GM21576 (cell line): ENCODE measurements at regions not wholly inside any gene's neighbourhood (a gene's known extent, or its start where the extent isn't known, plus 50 kb on each side); places are given as distances from the start of the nearest gene placed in this dataset.
"Not testable (repeated sequence)": the region's sequence is repeated elsewhere in the genome, so short reads cannot be mapped to it uniquely, and the experiment has no call there.

Experiments used
- ATAC-seq: cut with Tn5 transposase; IDR thresholded peaks from one replicate; pipeline ENCODE4 v1.9.1; 2021; ENCODE audit warnings: mild to moderate bottlenecking, moderate library complexity; ENCODE audit not compliant: unreplicated experiment

DNA sequence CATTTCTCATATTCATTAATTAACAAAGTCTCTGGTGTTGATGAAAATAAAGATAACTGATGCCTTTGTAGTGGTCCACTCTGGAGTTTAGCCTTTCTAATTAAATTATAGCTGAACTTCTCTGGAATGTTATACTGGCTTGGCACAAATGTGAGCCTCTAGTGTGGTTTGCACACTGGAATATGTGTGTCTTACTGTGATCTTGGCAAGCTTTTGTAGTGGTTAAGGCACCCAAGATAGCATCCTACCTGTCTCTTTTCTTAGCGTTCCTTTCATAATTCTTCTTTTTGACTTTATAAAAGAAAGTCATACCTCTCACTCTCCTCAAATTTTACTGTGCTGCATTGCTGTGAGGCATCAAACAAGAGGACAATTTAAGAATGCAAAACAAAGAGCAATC is 107.4 kb downstream of the UTRN start:
- ATAC-seq = no peak

DNA sequence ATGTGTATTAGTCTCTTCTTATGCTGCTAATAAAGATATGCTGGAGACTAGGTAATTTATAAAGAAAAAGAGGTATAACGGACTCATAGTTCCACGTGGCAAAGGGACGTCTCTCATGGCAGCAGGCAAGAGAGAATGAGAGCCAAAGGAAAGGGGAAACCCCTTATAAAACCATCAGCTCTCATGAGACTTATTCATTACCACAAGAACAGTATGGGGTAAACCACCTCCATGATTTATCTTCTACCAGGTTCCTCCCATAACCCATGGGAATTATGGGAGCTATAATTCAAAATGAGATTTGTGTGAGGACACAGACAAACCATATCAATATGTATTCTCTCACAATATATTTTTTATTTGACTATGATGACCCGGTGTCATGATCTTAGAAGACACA is 109.1 kb downstream of the UTRN start:
- ATAC-seq = no peak

DNA sequence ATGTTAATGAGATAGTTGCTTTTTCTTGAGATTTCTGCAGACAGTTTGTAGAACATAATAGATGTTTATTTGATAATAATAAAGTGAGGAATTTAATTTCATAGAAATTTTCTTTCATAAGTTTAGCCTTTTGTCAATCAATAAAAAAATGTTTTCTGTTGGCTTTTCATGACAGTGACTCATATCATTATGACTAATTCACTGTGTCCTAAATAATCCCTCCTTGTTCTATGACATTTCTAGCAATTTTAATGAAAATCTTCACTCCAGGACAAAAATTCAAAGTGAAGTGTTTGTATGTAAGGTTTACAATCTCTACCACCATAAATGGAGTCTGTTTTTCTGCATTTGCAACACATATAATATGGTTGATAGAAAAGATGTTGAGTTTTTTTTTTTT is 109.9 kb downstream of the UTRN start:
- no peak for ATAC-seq

DNA sequence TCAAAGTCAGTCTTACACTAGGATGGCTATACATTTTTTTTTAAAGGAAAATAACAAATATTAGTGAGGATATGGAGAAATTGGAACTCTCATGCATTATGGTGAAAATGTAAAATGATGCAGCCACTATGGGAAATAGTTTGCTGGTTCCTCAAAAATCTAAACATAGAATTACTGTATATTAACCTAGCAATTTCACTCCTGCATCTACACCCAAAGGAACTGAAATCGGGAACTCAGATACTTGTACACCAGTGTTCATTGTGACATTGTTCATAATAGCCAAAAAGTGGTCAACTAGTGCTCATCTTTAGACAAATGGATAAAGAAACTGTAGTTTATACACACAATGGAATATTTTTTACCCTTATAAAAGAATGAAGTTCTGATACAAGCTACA is 110.7 kb downstream of the UTRN start:
- no peak for ATAC-seq

DNA sequence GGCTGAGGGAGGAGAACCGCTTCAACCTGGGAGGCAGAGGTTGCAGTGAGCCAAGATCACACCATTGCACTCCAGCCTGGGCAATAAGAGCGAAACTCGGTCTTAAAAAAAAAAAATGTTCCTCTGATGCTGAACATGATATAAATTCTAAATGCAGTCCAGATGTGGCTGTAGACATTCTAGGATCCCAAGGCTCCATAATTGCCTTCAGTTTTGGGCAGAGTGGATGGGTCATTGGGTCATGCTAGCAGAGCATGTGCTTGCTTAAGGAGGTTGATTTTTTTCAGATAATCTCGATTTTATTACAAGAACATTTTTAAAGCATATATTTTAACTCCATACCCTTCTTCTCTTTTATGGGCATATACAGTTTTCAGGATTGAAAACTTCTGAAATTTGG is 112.0 kb downstream of the UTRN start:
- no peak for ATAC-seq

DNA sequence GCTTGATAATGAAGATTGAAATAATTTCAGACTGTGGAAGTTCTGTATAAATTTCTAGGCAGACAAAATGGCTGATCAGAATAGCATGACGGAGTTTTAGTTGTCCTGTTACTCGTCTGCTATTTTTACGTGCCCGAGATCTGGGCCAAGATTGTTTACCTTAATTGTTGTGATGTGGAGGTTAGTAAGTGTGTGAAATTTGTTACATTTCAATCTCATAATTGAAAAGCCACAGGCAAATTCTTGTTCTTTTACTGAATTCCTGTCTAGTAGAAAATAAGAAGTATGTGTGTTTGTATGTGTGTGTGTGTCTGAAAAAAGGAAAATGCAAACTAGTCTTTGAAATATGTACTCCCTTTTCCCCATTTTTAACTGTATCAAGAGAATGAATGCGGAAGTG is 115.2 kb downstream of the UTRN start:
- ATAC-seq = no peak

DNA sequence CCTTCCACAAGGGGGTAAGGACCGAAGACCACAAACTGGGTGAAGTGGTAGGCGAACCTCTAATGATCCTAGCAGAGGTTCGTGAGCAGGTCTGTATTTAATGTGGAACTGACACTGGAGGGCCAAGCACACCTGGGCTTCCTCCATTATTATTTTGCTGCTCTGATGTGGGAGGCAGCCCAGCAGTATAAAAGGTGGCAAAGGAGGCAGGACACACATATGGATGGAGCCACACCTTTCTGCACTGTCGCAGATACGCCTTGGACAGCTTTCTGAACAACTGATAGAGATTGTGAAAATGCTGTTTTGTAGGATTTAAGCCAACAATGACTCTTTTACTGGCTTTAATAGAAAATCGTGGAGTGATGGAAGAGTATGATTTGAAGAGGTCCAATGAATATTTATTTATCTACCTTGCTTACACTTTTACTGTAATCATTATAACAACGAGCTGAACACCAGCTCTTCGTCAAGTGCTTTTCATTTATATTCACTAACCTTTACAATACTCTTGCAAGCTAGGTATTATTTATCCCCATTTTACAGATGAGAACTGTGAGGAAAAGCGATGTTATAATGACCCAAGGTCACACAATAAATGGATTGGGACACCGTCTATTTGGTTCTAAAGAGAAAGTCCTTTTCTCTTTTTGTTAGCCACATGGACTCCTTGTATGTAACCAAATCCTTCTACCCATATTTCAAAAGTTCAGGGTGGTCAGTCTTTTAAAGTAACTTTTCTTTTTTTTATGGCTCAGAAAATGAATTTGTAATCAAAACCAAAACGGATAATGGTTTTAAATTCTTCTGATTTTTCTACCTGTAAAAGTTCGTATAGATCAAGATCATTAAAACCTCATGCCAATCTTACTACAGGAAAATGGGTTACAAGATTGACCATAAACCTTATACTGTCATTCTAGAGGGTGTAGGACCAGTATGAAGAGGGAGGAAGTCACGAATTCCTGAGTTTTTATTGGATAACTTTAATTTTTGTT is 116.9 kb downstream of the UTRN start:
- ATAC-seq = no peak

DNA sequence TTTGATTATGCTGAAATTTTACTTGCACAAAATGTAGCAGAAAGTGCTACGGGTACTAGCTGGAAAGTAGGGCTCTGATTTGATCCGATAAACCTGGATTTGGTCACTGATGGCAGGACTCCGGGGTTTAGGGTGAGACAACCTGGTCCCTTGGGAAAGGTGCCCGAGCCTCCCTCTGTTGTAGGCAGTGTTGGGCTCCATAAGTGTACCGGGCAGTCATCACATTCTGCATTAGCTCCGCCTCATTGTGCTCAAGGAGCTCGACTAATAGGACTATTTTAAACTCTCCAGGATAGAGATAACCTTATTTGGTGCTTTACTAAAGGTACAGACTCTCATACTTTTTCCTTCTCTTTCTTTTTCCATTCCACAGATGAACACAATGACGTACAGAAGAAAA is 117.6 kb downstream of the UTRN start:
- no peak for ATAC-seq

DNA sequence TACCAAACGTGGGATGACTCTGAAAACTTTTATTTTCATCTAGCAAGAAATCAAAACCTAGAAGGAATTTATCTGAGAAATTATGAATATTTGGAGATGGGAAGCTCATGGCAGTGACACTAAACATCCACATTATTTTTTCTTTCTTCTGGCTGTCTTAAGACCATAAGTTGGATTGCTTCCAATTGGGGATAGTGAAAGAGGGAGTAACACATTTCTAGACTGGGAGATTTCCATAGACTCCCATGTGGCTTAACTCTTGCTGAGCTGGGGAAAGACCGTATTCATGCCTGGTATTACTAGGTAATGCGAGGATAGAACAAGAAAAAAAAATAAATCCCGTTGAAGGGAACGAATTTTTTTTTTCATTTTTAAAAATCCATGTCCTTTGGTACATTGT is 120.0 kb downstream of the UTRN start:
- ATAC-seq = no peak

DNA sequence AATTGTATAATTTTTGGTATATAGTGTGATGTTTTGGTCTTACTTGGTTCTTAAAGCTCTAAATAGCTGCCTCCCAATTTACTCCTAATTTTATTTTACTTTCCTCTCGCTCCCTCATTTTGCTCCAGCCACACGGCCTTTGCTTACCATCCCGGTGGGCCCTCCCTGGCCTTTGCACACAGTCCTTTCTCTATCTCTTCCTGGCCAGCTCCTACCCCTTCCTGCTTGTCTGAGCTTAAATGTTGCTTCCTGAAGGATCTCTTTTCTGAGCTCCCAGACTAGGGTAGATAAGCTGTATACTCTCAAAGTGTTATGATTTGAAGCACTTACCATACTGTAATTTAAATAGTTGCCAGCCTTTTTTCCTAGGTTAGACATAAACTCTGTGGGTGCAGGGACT is 121.7 kb downstream of the UTRN start:
- ATAC-seq = no peak

DNA sequence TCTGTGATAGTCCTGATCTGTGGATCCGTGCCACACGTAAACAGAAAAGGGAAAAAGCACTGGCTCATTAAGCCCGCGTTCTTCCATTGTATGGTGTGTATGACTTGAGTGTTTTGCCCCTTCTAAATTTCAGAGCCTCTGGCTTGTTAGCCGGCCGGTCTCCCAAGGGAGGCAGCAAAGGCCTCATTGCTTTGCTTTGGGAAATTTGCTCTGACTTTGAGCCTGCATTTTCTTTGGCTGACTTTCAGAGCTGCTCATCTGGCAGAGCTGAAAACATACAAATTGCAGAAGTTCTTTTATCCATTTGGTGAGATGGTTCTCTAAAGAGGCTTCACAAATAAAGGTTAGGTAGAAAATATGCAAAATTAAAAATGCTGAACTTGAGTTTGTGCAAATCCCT is 123.0 kb downstream of the UTRN start:
- no peak for ATAC-seq

DNA sequence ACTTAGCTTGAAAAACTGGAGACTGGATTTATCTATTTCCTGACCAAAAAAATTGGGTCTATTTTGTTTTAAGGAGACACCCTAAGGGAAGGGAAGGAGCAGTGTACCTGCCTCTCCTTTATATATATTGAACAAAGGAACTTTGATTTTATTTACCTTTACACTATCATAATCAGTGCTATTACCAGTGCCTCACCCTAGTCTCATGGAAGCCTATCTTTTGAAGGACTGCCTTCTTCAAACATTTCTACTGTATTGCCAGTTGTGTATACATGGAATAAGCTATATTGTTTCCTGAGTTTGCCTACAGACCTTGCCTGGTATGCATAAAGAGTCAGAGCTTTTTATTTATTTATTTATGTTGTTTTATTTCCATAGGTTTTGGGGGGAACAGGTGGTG is 124.9 kb downstream of the UTRN start:
- ATAC-seq = no peak

DNA sequence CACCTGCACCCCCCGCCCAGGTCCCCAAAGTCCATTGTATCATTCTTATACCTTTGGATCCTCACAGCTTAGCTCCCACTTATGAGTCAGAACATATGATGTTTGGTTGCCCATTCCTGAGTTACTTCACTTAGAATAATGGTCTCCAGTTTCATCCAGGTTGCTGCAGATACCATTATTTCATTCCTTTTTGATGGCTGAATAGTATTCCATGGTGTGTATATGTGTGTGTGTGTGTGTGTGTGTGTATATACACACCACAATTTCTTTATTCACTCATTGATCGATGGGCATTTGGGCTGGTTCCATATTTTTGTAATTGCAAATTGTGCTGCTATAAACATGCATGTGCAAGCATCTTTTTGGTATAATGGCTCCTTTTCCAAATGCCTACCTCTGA is 125.4 kb downstream of the UTRN start:
- not testable (repeated sequence) for ATAC-seq

DNA sequence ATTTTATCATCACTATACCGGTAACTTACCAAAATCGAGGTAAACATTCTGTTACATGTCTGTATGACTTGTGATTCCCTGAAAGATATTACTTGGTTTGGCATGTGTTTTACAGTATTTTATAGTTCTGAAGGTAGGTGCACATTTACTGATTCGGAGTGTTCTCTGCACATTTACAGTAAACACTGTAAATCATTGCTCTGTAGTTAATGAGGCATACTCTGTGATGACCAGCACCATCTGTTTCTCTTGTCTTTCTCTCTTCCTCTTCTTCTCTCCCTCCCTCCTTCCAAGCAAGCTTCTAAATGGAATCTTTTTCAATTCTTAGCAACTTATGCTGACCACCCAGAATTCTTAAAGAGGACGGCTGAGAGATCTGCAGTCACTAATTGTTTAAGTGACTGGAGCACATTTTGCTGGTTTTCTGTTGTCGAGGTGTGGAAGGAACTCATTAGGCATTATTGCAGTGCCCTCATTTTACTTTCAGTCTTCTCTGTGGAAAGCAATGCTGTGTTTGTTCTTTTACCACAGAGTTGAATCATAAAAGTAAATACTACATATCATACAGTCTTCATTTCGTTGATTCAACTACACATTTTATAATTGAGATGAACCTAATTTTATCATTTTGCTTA is 126.5 kb downstream of the UTRN start:
- ATAC-seq = no peak

DNA sequence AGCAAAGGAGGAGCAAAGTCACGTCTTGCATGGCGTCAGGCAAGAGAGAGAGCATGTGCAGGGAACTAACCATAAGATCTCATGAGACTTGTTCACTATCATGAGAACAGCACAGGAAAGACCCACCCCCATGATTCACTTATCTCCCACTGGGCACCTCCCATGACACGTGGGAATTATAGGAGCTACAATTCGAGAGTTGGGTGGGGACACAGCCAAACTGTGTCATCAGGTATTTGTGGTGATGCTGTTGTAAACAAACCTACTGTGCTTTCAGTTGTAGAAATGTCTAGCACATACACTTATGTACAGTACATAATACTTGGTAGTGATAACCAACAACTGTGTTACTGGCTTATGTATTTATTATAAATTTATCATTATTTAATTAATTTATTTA is 128.3 kb downstream of the UTRN start:
- ATAC-seq = no peak

DNA sequence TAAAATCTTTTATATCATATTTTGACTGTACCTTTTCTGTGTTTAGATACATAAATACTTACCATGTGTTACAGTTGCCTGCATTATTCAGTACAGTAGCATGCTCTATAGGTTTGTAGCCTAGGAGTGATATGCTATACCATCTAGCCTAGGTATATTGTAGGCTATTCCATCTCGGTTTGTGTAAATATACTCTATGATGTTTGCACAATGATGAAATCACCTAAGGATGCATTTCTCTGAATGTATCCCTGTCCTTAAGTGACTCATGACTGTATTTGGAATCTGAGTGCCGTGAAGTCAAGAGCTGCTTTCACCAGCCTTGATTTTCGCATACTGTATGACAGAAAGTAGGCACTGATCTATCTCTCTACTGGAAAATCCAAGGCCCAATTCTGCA is 129.9 kb downstream of the UTRN start:
- ATAC-seq = no peak

DNA sequence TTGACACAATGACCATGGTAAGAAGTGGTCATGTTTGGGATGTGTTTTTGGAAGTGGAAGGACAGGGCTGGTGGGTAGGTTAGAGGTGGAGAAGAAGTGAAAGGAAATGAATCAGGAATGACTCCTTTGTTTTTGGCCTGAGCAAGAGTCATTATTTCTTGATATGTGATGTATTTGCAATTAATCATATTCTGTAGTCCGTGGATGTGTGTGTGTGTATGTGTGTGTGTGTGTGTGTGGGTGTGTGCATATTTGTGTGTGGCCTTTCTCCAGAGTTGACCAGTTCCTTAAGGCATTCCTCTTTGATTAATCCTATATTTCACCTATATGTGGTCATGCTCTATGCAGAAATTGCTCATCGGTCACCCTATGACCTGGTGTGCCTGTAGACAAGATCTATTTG is 130.7 kb downstream of the UTRN start:
- no peak for ATAC-seq

DNA sequence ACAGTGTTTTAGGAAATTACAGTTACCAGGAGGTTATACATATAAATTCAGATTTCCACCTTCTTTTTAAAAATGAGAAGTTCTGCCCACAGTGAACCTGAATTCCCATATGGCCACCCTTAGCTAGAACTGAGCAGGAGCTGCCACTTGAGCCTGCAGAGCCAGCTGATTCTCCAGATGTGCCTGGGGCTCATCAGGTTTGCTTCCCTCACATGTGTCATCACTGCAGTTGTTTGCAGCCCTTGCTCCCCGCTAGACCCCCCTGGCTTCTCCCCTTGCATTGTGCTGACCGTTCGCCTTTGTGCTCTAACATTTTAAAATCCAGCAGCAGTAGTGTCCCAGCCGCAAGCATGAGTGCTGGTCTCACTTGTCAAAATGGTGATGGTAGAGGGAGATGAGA is 131.1 kb downstream of the UTRN start:
- no peak for ATAC-seq

DNA sequence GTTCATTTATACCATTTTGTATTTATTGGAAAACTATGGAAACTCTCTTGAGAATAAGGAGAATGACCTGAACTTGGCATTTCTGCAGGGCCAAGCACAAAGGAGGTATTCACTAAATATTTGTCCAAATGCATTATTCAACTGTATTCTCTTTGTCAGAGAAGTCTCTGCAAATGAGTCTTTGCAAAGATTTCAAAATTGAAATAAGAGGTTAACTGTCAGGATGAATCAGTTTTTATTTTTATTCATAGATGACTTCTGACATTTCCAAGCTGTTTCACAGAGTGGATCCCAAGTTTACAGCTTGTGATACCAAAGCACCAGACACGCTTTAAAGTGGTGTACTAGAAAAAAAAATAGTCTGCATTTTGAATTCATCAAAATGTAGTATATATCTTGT is 131.6 kb downstream of the UTRN start:
- ATAC-seq = no peak

DNA sequence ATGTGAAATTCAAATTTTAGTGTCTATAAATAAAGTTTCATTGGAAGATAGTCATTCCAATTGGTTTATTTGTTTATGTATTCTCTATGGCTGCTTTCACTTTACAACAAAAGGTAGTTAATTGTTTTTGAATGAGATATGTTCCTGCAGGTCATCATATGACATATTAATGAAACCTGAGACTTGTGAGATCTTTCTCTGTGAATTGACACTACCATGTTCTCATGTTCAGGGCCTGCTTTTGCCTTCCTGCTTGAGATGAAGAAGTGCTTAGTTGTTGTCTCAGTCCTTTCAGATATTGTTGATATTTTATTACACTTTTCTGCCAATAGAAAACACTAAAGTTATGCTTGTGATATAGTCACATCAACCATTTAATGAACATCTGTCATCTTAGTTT is 132.5 kb downstream of the UTRN start:
- no peak for ATAC-seq

DNA sequence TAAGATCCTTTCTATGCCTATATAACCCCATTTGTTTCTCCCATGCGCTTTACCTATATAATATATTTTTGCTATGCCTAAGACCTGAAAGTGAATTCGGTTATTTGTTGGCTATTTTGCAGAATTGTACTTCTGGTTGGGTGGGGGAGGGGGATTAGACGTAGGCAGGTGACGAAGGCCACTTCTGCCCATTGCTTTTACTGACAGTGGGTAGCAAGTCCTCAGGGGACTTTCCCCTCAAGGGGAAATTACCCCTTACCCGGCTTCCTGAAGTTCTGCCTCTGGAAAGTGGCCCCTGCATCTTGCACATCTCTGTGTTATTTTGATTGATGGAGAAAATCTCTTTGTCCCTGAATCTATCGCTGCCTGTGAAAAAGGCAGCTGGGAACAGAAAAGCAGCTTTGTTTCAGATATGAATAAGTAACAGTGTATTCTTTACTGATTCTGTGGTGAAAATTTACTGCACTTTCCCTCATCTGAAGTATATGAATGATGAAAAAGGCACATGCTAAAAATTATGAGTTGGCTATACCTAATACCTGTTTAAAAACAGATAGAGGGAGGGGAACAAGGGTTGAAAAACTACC is 133.9 kb downstream of the UTRN start:
- no peak for ATAC-seq

DNA sequence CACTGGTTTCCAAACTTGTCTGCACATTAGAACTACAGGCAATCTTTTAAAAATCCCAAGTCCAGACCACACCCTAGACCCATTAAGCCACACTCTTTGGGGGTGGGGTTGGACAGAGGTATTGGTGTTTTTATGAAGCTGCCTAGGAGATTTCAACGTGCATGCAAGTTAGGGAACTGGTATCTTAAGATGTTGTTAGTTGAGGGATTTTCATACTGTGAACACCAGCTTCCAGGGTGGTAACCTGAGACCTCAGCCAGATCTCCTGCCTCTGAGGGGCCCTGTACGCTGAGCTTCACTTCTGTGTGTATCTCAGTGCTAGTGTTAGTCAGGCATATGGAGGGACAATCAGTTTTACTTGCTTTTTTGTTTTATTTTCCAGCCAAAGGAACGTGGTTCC is 138.0 kb downstream of the UTRN start:
- no peak for ATAC-seq
